Left lung (tissue), 4 donors: ENCODE measurements at regions not wholly inside any gene's neighbourhood (a gene's known extent, or its start where the extent isn't known, plus 50 kb on each side); places are given as distances from the start of the nearest gene placed in this dataset.

Experiments
- ATAC-seq: fragments of 200-7000 bp; cut with Tn5 transposase; one replicate; pipeline ENCODE4 v1.9.1; 2020; ENCODE audit warnings: moderate library complexity
- DNase-seq, 4 donors: peaks; one replicate each; pipeline ENCODE4 v3.0.0-alpha.2; 2013 to 2020
- H3K27ac ChIP-seq, 2 donors: fragments of 200-600 bp; sonication (generic) in 1 of 2; one replicate each; pipeline versions ENCODE4 v1.5.0 to v1.8.0; 2020 to 2021
- H3K27me3 ChIP-seq, 2 donors: fragments of 200-600 bp; sonication (generic) in 1 of 2; one replicate each; pipeline versions ENCODE4 v1.5.0 to v1.8.0; 2020 to 2021
- H3K36me3 ChIP-seq, 2 donors: fragments of 200-600 bp; sonication (generic) in 1 of 2; one replicate each; pipeline versions ENCODE4 v1.5.0 to v1.8.0; 2020 to 2021
- H3K4me1 ChIP-seq, 2 donors: fragments of 200-600 bp; one replicate each; pipeline ENCODE4 v1.8.0; 2021
- H3K4me3 ChIP-seq, 2 donors: fragments of 200-600 bp; sonication (generic) in 1 of 2; one replicate each; pipeline versions ENCODE4 v1.5.0 to v1.8.0; 2020 to 2021; ENCODE audit warnings: mild to moderate bottlenecking in 1 of 2
- H3K9me3 ChIP-seq, 2 donors: fragments of 200-600 bp; sonication (generic) in 1 of 2; one replicate each; pipeline versions ENCODE4 v1.5.0 to v1.8.0; 2020 to 2021
- CTCF ChIP-seq, 2 donors: fragments of 200-600 bp; sonication (generic) in 1 of 2; IDR thresholded peaks; one replicate each; pipeline versions ENCODE4 v1.5.0 to v1.8.0; 2021; ENCODE audit warnings: antibody characterized with exemption in 2 of 2
- intact Hi-C, 2 donors: fragments of 100-400 bp; cut with DNase I; formaldehyde crosslinking; loops; one replicate each; pipeline versions ENCODE4 v1.11.2 to v1.14.2; 2022
- donor health status: DM: no; HTN: yes; CAD: no.
- donor health status: DM: no; HTN: no; CAD: no.

GRCh38 chr2:18129348-18129747 lies 250.9 kb downstream of the KCNS3 start:
- no peak overlapping the region for H3K4me3 ChIP-seq
- no peaks in the 10 kb centered on the region for H3K9me3 ChIP-seq
- no peak for ATAC-seq
- no peak overlapping the region for H3K27ac ChIP-seq
- H3K27me3 ChIP-seq, result no peaks in the 10 kb centered on the region
- intact Hi-C loops, result no loop called here
- no peaks in the 10 kb centered on the region for H3K36me3 ChIP-seq
- no peak for TF ChIP-seq CTCF (IDR thresholded peaks at IDR 0.05)
- DNase-seq, result no peak
- no peaks in the 10 kb centered on the region for H3K4me1 ChIP-seq

GRCh38 chr2:18125303-18125702 lies 246.8 kb downstream of the KCNS3 start:
- Histone ChIP-seq H3K4me1 (no peaks in the 10 kb centered on the region), H3K27ac (no peak overlapping the region), H3K9me3 (no peaks in the 10 kb centered on the region), H3K36me3 (no peaks in the 10 kb centered on the region), H3K27me3 (no peaks in the 10 kb centered on the region), H3K4me3 (no peak overlapping the region)
- no peak for TF ChIP-seq CTCF (IDR thresholded peaks at IDR 0.05)
- DNase-seq, result no peak
- ATAC-seq, result no peak
- intact Hi-C loops, result no loop called here

- no peak for ATAC-seq
These were observed 245.8 kb downstream of the KCNS3 start for GRCh38 chr2:18124116-18124835.

GRCh38 chr2:18123577-18123976 lies 245.1 kb downstream of the KCNS3 start:
- intact Hi-C loops, result no loop called here

More at GRCh38 chr2:18124116-18124835, 245.8 kb downstream of the KCNS3 start:
- TF ChIP-seq CTCF (IDR thresholded peaks at IDR 0.05), result no peak
- Histone ChIP-seq H3K27me3 (no peaks in the 10 kb centered on the region), H3K4me1 (no peaks in the 10 kb centered on the region), H3K9me3 (no peaks in the 10 kb centered on the region), H3K36me3 (no peaks in the 10 kb centered on the region), H3K4me3 (no peak overlapping the region), H3K27ac (no peak overlapping the region)
- no peak for DNase-seq
- intact Hi-C loops, result no loop called here

GRCh38 chr2:18123211-18123570 lies 244.7 kb downstream of the KCNS3 start:
- ATAC-seq (no peak), DNase-seq (no peak)
- intact Hi-C loops, result no loop called here
- no peaks in the 10 kb centered on the region for H3K9me3 ChIP-seq
- H3K27me3 ChIP-seq, result no peaks in the 10 kb centered on the region
- no peak overlapping the region for H3K27ac ChIP-seq
- no peak for TF ChIP-seq CTCF (IDR thresholded peaks at IDR 0.05)
- no peaks in the 10 kb centered on the region for H3K4me1 ChIP-seq
- no peaks in the 10 kb centered on the region for H3K36me3 ChIP-seq
- H3K4me3 ChIP-seq, result no peak overlapping the region

More at GRCh38 chr2:18123577-18123976, 245.1 kb downstream of the KCNS3 start:
- no peak overlapping the region for H3K4me3 ChIP-seq
- DNase-seq (no peak), ATAC-seq (no peak)
- TF ChIP-seq CTCF (IDR thresholded peaks at IDR 0.05), result no peak
- H3K36me3 ChIP-seq, result no peaks in the 10 kb centered on the region
- no peak overlapping the region for H3K27ac ChIP-seq
- H3K4me1 ChIP-seq, result no peaks in the 10 kb centered on the region
- no peaks in the 10 kb centered on the region for H3K9me3 ChIP-seq
- no peaks in the 10 kb centered on the region for H3K27me3 ChIP-seq
